Inferior parietal cortex (tissue), 1 donor: ENCODE measurements at regions not wholly inside any gene's neighbourhood (a gene's known extent, or its start where the extent isn't known, plus 50 kb on each side); places are given as distances from the start of the nearest gene placed in this dataset.
"Not testable (repeated sequence)": the region's sequence is repeated elsewhere in the genome, so short reads cannot be mapped to it uniquely, and the experiment has no call there.

ENCODE experiments used
- DNase-seq: peaks from one replicate; pipeline ENCODE4 v3.0.0-alpha.2; 2016; ENCODE audit errors: extremely low spot score

- DNase-seq, result no peak
Measured at GRCh38 chr4:146073517-146073916, 102.0 kb upstream of the LSM6 start.

GRCh38 chr4:146072376-146072775 is 103.1 kb upstream of the LSM6 start:
- no peak for DNase-seq

- DNase-seq, result no peak
Measured at GRCh38 chr4:146071390-146071789, 104.1 kb upstream of the LSM6 start.

- no peak for DNase-seq
Measured at GRCh38 chr4:146063143-146063542, 112.4 kb upstream of the LSM6 start.

GRCh38 chr4:146062340-146062739 is 113.2 kb upstream of the LSM6 start:
- no peak for DNase-seq

- no peak for DNase-seq
Measured at GRCh38 chr4:146061610-146062334, 113.7 kb upstream of the LSM6 start.

GRCh38 chr4:146059865-146060264 is 115.7 kb upstream of the LSM6 start:
- DNase-seq, result no peak

- DNase-seq, result no peak
Measured at GRCh38 chr4:146059151-146059550, 116.4 kb upstream of the LSM6 start.

- DNase-seq, result no peak
Measured at GRCh38 chr4:146058531-146058930, 117.0 kb upstream of the LSM6 start.

- DNase-seq, result no peak
Measured at GRCh38 chr4:146054676-146055075, 116.1 kb upstream of the ZNF827 start.

GRCh38 chr4:146053891-146054290 is 115.3 kb upstream of the ZNF827 start:
- DNase-seq, result no peak

GRCh38 chr4:146051728-146052391 is 113.2 kb upstream of the ZNF827 start:
- no peak for DNase-seq

GRCh38 chr4:146051223-146051622 is 112.6 kb upstream of the ZNF827 start:
- no peak for DNase-seq

GRCh38 chr4:146049802-146050201 is 111.2 kb upstream of the ZNF827 start:
- DNase-seq, result no peak

GRCh38 chr4:146047768-146048167 is 109.1 kb upstream of the ZNF827 start:
- DNase-seq, result not testable (repeated sequence)

- no peak for DNase-seq
Measured at GRCh38 chr4:146041139-146042004, 102.7 kb upstream of the ZNF827 start.

- DNase-seq, result no peak
Measured at GRCh38 chr4:146040623-146041022, 102.0 kb upstream of the ZNF827 start.

GRCh38 chr4:146033149-146033548 is 94.5 kb upstream of the ZNF827 start:
- DNase-seq, result no peak

GRCh38 chr4:146032234-146032860 is 93.7 kb upstream of the ZNF827 start:
- no peak for DNase-seq

- no peak for DNase-seq
Measured at GRCh38 chr4:146029939-146030710, 91.5 kb upstream of the ZNF827 start.

GRCh38 chr4:146029147-146029546 is 90.5 kb upstream of the ZNF827 start:
- no peak for DNase-seq
